ENCODE measurements at regions not wholly inside any gene's neighbourhood (a gene's known extent, or its start where the extent isn't known, plus 50 kb on each side); places are given as distances from the start of the nearest gene placed in this dataset.
"Not testable (repeated sequence)": the region's sequence is repeated elsewhere in the genome, so short reads cannot be mapped to it uniquely, and the experiment has no call there.

GRCh38 chr14:105912641-105913180 lies 386.3 kb downstream of the TMEM121 start:
- DNase-seq, result no peak

- DNase-seq, result no peak
Measured at GRCh38 chr14:105913221-105913620, 386.8 kb downstream of the TMEM121 start.

GRCh38 chr14:105913861-105914260 lies 387.5 kb downstream of the TMEM121 start:
- no peak for DNase-seq

GRCh38 chr14:105914281-105914680 lies 387.9 kb downstream of the TMEM121 start:
- not testable (repeated sequence) for DNase-seq

GRCh38 chr14:105914738-105915385 lies 388.5 kb downstream of the TMEM121 start:
- no peak for DNase-seq

GRCh38 chr14:105915546-105915945 lies 389.2 kb downstream of the TMEM121 start:
- not testable (repeated sequence) for DNase-seq

GRCh38 chr14:105917136-105917932 lies 391.0 kb downstream of the TMEM121 start:
- not testable (repeated sequence) for DNase-seq

- no peak for DNase-seq
Measured at GRCh38 chr14:105917933-105918436, 391.6 kb downstream of the TMEM121 start.

GRCh38 chr14:105918496-105919262 lies 392.3 kb downstream of the TMEM121 start:
- no peak for DNase-seq

GRCh38 chr14:105919458-105920150 lies 393.2 kb downstream of the TMEM121 start:
- DNase-seq, result no peak

- not testable (repeated sequence) for DNase-seq
Measured at GRCh38 chr14:105920151-105920700, 393.8 kb downstream of the TMEM121 start.

GRCh38 chr14:105920803-105921755 lies 394.7 kb downstream of the TMEM121 start:
- DNase-seq, result not testable (repeated sequence)

- not testable (repeated sequence) for DNase-seq
Measured at GRCh38 chr14:105921781-105922180, 395.4 kb downstream of the TMEM121 start.

- DNase-seq, result not testable (repeated sequence)
Measured at GRCh38 chr14:105923520-105924191, 397.3 kb downstream of the TMEM121 start.

- no peak for DNase-seq
Measured at GRCh38 chr14:105924951-105925591, 398.7 kb downstream of the TMEM121 start.

GRCh38 chr14:105925615-105926372 lies 399.4 kb downstream of the TMEM121 start:
- DNase-seq, result no peak

- no peak for DNase-seq
Measured at GRCh38 chr14:105926373-105927095, 400.2 kb downstream of the TMEM121 start.

All from NCI-H1436 treated with DMSO at 0.1 percent for 48 hours (cell line).